DMS114 treated with DMSO at 0.1 percent for 48 hours (cell line): ENCODE measurements at regions not wholly inside any gene's neighbourhood (a gene's known extent, or its start where the extent isn't known, plus 50 kb on each side); places are given as distances from the start of the nearest gene placed in this dataset.

Experiments used
- DNase-seq: peaks from one replicate; lab custom pipeline; 2025; ENCODE audit not compliant: unreplicated experiment; lab: John Stamatoyannopoulos, UW

- DNase-seq: no peak
Observed at GRCh38 chr7:155913291-155913690, 101.0 kb upstream of the SHH start.

- DNase-seq: no peak
Observed at GRCh38 chr7:155911471-155912105, 99.3 kb upstream of the SHH start.

GRCh38 chr7:155908385-155908784, 96.1 kb upstream of the SHH start:
- no peak for DNase-seq

GRCh38 chr7:155907450-155908200, 95.4 kb upstream of the SHH start:
- DNase-seq: no peak

GRCh38 chr7:155901176-155901575, 88.9 kb upstream of the SHH start:
- DNase-seq: no peak

- no peak for DNase-seq
Observed at GRCh38 chr7:155899596-155899995, 87.3 kb upstream of the SHH start.

- DNase-seq: no peak
Observed at GRCh38 chr7:155897758-155898386, 85.6 kb upstream of the SHH start.

- no peak for DNase-seq
Observed at GRCh38 chr7:155896531-155897263, 84.4 kb upstream of the SHH start.

- DNase-seq: no peak
Observed at GRCh38 chr7:155893664-155894063, 81.4 kb upstream of the SHH start.

- no peak for DNase-seq
Observed at GRCh38 chr7:155893176-155893575, 80.9 kb upstream of the SHH start.

GRCh38 chr7:155889636-155890511, 77.6 kb upstream of the SHH start:
- no peak for DNase-seq

GRCh38 chr7:155887174-155887525, 74.9 kb upstream of the SHH start:
- DNase-seq: no peak

GRCh38 chr7:155886391-155887173, 74.3 kb upstream of the SHH start:
- DNase-seq: no peak

- no peak for DNase-seq
Observed at GRCh38 chr7:155885167-155886155, 73.2 kb upstream of the SHH start.

- no peak for DNase-seq
Observed at GRCh38 chr7:155884225-155885166, 72.2 kb upstream of the SHH start.

- DNase-seq: no peak
Observed at GRCh38 chr7:155883491-155884224, 71.4 kb upstream of the SHH start.

- DNase-seq: no peak
Observed at GRCh38 chr7:155882596-155882995, 70.3 kb upstream of the SHH start.
